ENCODE measurements at regions not wholly inside any gene's neighbourhood (a gene's known extent, or its start where the extent isn't known, plus 50 kb on each side); places are given as distances from the start of the nearest gene placed in this dataset.

DNA sequence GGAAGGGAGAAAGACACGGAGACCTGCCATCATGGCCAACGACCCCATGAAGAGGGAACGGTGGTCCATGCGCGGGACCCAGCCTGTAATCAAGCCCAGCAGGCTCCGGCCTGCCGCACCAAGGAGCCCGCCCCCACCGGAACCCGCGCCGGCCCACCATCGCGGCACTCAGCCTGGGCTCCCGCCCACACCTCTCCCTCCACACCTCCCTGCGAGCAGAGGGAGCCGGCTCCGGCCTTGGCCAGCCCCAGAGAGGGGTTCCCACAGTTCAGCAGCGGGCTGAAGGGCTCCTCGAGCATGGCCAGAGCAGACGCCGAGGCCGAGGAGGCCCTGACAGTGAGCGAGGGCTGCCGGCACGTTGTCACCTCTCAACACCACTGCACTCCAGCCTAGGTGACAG lies 1302.8 kb upstream of the CNTN5 start:
- no peak for TF ChIP-seq POLR2A (IDR thresholded peaks at IDR 0.05; ENCODE audit: low read depth, low read length)
- no peak for TF ChIP-seq SRF (IDR thresholded peaks at IDR 0.05; ENCODE audit: low read depth in 2 of 2, low read length in 2 of 2)
- TF ChIP-seq YY1 (IDR thresholded peaks at IDR 0.05; ENCODE audit: low read depth, low read length), result no peak
- TF ChIP-seq, protein P1, sequence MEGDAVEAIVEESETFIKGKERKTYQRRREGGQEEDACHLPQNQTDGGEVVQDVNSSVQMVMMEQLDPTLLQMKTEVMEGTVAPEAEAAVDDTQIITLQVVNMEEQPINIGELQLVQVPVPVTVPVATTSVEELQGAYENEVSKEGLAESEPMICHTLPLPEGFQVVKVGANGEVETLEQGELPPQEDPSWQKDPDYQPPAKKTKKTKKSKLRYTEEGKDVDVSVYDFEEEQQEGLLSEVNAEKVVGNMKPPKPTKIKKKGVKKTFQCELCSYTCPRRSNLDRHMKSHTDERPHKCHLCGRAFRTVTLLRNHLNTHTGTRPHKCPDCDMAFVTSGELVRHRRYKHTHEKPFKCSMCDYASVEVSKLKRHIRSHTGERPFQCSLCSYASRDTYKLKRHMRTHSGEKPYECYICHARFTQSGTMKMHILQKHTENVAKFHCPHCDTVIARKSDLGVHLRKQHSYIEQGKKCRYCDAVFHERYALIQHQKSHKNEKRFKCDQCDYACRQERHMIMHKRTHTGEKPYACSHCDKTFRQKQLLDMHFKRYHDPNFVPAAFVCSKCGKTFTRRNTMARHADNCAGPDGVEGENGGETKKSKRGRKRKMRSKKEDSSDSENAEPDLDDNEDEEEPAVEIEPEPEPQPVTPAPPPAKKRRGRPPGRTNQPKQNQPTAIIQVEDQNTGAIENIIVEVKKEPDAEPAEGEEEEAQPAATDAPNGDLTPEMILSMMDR (IDR thresholded peaks at IDR 0.05 in 2 of 3, conservative IDR thresholded peaks at IDR 0.05 in 1 of 3; ENCODE audit: control insufficient read depth in 2 of 3, extremely low read depth in 1 of 3, insufficient read depth in 1 of 3, low read depth in 3 of 3, low read length in 3 of 3), result no peak
- no peak for TF ChIP-seq FOXK2 (IDR thresholded peaks at IDR 0.05)
- TF ChIP-seq, protein P2, sequence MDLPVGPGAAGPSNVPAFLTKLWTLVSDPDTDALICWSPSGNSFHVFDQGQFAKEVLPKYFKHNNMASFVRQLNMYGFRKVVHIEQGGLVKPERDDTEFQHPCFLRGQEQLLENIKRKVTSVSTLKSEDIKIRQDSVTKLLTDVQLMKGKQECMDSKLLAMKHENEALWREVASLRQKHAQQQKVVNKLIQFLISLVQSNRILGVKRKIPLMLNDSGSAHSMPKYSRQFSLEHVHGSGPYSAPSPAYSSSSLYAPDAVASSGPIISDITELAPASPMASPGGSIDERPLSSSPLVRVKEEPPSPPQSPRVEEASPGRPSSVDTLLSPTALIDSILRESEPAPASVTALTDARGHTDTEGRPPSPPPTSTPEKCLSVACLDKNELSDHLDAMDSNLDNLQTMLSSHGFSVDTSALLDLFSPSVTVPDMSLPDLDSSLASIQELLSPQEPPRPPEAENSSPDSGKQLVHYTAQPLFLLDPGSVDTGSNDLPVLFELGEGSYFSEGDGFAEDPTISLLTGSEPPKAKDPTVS (IDR thresholded peaks at IDR 0.05; ENCODE audit: low read depth, low read length), result no peak

All from GM12878 (cell line).